ENCODE measurements at regions not wholly inside any gene's neighbourhood (a gene's known extent, or its start where the extent isn't known, plus 50 kb on each side); places are given as distances from the start of the nearest gene placed in this dataset.

DNA sequence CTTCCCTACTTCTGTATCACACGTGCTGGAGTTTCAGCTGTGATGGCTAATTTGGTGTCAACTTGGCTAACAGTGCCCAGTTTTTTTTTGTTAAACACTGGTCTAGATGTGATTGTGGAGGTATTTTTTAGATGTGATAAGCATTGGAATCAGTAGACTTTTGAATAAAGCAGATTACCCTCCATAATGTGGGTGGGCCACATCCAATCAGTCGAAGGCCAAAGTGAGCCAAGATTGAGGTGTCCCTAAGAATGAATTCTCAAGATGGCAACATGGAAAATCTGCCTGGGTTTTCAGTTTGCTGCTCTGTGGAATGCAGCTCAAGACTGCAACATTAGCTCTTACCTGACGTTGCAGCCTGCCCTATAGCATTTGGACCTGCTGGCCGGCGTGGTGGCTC is 68.8 kb upstream of the AGBL1 start:
- H3K9me3 ChIP-seq (ENCODE audit: control insufficient read depth, low read length, poor library complexity, severe bottlenecking) = no peaks in the 10 kb centered on the region
- Mint-ChIP-seq H3K27me3 (no peaks in the 10 kb centered on the region), H3K36me3 (ENCODE audit: low read depth) (no peaks in the 10 kb centered on the region), H3K4me1 (no peaks in the 10 kb centered on the region), H3K27ac (no peak overlapping the region), H3K4me3 (no peak overlapping the region)
- DNase-seq (no peak), ATAC-seq (no peak)

DNA sequence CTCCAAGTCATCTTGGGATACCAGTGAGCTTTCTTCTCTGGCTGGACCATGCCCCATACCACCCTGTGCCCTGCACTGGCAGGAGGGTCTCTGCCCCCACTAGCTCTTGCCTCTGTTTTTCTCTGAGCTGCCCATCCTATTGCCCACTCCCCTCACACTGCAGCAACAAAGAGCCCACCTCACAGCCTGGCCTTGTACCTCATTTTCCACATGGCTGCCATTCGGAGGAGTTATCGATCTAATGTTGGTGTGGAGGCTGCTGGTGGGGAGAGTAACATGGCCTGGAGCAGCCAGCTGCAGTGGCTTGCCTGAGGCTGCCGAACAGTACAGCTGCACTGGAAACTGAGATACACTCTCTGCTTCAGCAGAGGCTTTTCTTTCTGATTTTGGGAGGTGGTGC is 65.7 kb upstream of the AGBL1 start:
- H3K9me3 ChIP-seq (ENCODE audit: control insufficient read depth, low read length, poor library complexity, severe bottlenecking) = no peaks in the 10 kb centered on the region
- DNase-seq (no peak), ATAC-seq (no peak)
- H3K4me1 Mint-ChIP-seq = peaks cover 3% of the 10 kb centered on the region
- no peaks in the 10 kb centered on the region for H3K36me3 Mint-ChIP-seq (ENCODE audit: low read depth)
- no peak overlapping the region for H3K27ac Mint-ChIP-seq
- peaks cover 5% of the 10 kb centered on the region for H3K27me3 Mint-ChIP-seq
- H3K4me3 Mint-ChIP-seq = no peak overlapping the region

DNA sequence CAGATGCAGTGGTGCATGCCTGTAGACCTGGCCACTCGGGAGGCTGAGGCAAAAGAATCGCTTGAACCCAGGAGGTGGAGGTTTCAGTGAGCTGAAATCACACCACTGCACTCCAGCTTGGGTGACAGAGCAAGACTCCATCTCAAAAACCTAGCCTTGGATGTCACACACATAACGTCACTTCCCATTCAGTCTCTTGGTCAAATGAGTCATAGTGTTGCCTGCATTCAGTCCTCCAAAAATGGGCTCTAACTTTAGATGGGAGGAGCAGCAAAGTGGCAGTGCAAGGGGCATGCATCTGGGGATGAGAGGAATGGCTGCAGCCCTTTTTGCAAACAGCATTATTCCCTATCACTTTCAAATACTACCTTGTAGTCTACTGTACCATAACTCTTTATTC is 62.9 kb upstream of the AGBL1 start:
- Mint-ChIP-seq H3K4me3 (no peak overlapping the region), H3K4me1 (peaks cover 3% of the 10 kb centered on the region), H3K27me3 (peaks cover 19% of the 10 kb centered on the region), H3K36me3 (ENCODE audit: low read depth) (no peaks in the 10 kb centered on the region), H3K27ac (no peak overlapping the region)
- H3K9me3 ChIP-seq (ENCODE audit: control insufficient read depth, low read length, poor library complexity, severe bottlenecking) = no peaks in the 10 kb centered on the region
- DNase-seq (no peak), ATAC-seq (no peak)

DNA sequence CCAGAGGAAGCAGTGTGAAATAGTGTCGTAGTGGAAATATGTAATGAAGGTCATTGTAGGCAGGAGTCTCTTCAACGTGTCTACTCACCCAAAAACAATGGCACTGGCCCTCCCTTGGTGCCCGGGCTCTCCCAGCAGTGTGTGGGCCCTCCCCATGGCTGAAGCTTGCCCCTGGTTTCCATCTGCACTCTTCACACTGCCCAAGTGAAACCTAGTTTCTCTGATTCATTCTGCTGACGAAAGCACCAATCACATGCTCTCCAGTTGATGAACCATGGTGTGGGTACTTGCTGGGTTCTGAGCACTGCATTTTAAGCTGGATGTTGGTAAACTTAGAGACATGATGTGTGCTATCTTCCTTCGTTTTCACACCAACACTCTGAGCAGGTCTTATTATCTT is 61.0 kb upstream of the AGBL1 start:
- no peak overlapping the region for H3K27ac Mint-ChIP-seq
- H3K4me3 Mint-ChIP-seq = no peak overlapping the region
- DNase-seq (no peak), ATAC-seq (no peak)
- no peaks in the 10 kb centered on the region for H3K9me3 ChIP-seq (ENCODE audit: control insufficient read depth, low read length, poor library complexity, severe bottlenecking)
- H3K27me3 Mint-ChIP-seq = peaks cover 25% of the 10 kb centered on the region
- no peaks in the 10 kb centered on the region for H3K36me3 Mint-ChIP-seq (ENCODE audit: low read depth)
- H3K4me1 Mint-ChIP-seq = peaks cover 3% of the 10 kb centered on the region

DNA sequence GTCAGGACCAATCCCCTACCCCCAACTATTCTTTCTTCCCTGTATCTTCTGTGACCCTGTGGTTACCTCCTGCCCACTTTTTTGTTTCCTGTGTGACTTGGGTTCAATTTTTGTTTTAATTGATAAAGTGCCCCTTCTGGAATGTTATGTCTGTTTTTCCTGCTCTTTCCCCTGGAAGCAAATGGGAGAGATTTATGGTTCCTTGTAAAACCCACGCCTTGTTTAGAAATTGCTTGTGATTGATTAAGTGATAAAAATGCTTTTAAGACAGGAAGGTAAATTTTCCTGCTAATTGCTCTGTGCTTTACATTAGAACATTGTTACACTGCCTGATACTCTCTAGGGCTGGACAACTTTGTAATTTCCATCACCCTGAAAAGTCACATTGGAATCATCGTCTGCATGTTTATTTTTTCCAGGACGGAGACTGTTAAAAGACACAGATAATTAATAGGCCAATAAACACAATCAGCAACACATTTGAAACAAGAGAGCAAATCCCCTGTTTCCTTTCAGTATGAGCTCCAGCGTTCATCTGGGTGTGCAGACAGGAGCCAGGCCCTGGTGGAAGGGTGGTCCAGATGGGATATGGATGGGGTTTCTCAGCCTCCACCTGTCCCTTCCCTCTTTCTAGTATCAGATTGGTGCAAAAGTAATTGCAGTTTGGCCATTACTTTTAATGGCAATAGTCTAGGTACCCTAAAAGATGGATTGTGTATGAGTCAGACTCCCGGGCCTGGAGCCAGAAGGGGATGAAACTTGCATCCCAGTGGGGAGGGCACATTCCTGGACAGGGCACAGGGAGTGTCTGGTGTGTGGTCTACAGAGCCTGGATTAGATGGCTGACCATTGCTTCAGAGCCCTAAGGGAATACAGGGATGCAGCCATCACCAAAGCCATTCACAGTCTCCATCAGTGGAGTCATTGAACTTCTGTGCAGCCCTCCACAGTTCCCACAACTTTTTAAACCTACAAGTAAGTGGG is 58.1 kb upstream of the AGBL1 start:
- Mint-ChIP-seq H3K4me1 (peaks cover 3% of the 10 kb centered on the region), H3K4me3 (no peak overlapping the region), H3K27ac (no peak overlapping the region), H3K27me3 (peaks cover 32% of the 10 kb centered on the region), H3K36me3 (ENCODE audit: low read depth) (no peaks in the 10 kb centered on the region)
- no peaks in the 10 kb centered on the region for H3K9me3 ChIP-seq (ENCODE audit: control insufficient read depth, low read length, poor library complexity, severe bottlenecking)
- ATAC-seq (no peak), DNase-seq (no peak)

DNA sequence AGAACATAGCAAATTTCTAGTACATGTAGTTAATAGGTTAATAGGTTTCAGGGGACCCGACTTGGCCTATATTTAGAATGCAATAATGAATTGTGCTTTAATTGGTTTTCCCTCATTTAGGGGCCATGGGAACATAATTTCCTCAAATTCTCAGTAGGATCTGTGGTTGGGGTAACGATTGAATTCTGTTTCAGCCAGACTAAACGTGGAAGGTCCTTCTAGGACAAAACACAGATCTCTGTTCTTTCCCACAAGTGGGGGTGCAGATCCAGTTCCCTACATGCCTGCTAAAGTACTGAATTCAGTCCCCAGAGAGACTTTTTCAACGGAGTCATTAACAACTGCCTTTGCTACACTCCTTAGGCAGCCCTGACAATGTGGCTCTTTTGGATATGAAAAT is 50.7 kb upstream of the AGBL1 start:
- Mint-ChIP-seq H3K4me3 (no peak overlapping the region), H3K4me1 (no peaks in the 10 kb centered on the region), H3K27me3 (peaks cover 5% of the 10 kb centered on the region), H3K27ac (no peak overlapping the region), H3K36me3 (ENCODE audit: low read depth) (no peaks in the 10 kb centered on the region)
- H3K9me3 ChIP-seq (ENCODE audit: control insufficient read depth, low read length, poor library complexity, severe bottlenecking) = no peaks in the 10 kb centered on the region
- ATAC-seq (no peak), DNase-seq (no peak)
